ENCODE measurements at regions not wholly inside any gene's neighbourhood (a gene's known extent, or its start where the extent isn't known, plus 50 kb on each side); places are given as distances from the start of the nearest gene placed in this dataset.

- POLR2A ChIA-PET, result no interaction called here
- no peak overlapping the region for H3K4me3 ChIP-seq (ENCODE audit: low read depth, low read length)
- H3K9me3 ChIP-seq (ENCODE audit: control insufficient read depth, insufficient read depth, low read length), result no peaks in the 10 kb centered on the region
- CTCF ChIA-PET, result no interaction called here
- no peaks in the 10 kb centered on the region for H3K27me3 ChIP-seq (ENCODE audit: control insufficient read depth, insufficient read depth, low read length)
- no peak overlapping the region for H3K27ac ChIP-seq (ENCODE audit: low read depth, low read length)
- DNase-seq (ENCODE audit: low read depth, low spot score), result no peak
- TF ChIP-seq CTCF (IDR thresholded peaks at IDR 0.05; ENCODE audit: low read depth, low read length), result no peak
Measured at GRCh38 chr6:92688342-92688741, 731.0 kb downstream of the EPHA7 start.

- Histone ChIP-seq H3K27ac (ENCODE audit: low read depth, low read length) (no peak overlapping the region), H3K4me3 (ENCODE audit: low read depth, low read length) (no peak overlapping the region), H3K9me3 (ENCODE audit: control insufficient read depth, insufficient read depth, low read length) (no peaks in the 10 kb centered on the region), H3K27me3 (ENCODE audit: control insufficient read depth, insufficient read depth, low read length) (no peaks in the 10 kb centered on the region)
- no peak for DNase-seq (ENCODE audit: low read depth, low spot score)
- no peak for TF ChIP-seq CTCF (IDR thresholded peaks at IDR 0.05; ENCODE audit: low read depth, low read length)
- CTCF ChIA-PET, result no interaction called here
- POLR2A ChIA-PET, result no interaction called here
Measured at GRCh38 chr6:92687278-92687677, 732.1 kb downstream of the EPHA7 start.

GRCh38 chr6:92684386-92684785 is 735.0 kb downstream of the EPHA7 start:
- no peak for TF ChIP-seq CTCF (IDR thresholded peaks at IDR 0.05; ENCODE audit: low read depth, low read length)
- no peaks in the 10 kb centered on the region for H3K27me3 ChIP-seq (ENCODE audit: control insufficient read depth, insufficient read depth, low read length)
- no peak overlapping the region for H3K4me3 ChIP-seq (ENCODE audit: low read depth, low read length)
- ChIA-PET POLR2A (no interaction called here), CTCF (no interaction called here)
- no peaks in the 10 kb centered on the region for H3K9me3 ChIP-seq (ENCODE audit: control insufficient read depth, insufficient read depth, low read length)
- no peak overlapping the region for H3K27ac ChIP-seq (ENCODE audit: low read depth, low read length)
- DNase-seq (ENCODE audit: low read depth, low spot score), result no peak

- Histone ChIP-seq H3K27ac (ENCODE audit: low read depth, low read length) (no peak overlapping the region), H3K9me3 (ENCODE audit: control insufficient read depth, insufficient read depth, low read length) (no peaks in the 10 kb centered on the region), H3K4me3 (ENCODE audit: low read depth, low read length) (no peak overlapping the region), H3K27me3 (ENCODE audit: control insufficient read depth, insufficient read depth, low read length) (no peaks in the 10 kb centered on the region)
- ChIA-PET POLR2A (no interaction called here), CTCF (no interaction called here)
- TF ChIP-seq CTCF (IDR thresholded peaks at IDR 0.05; ENCODE audit: low read depth, low read length), result no peak
- DNase-seq (ENCODE audit: low read depth, low spot score), result no peak
Measured at GRCh38 chr6:92683748-92684147, 735.6 kb downstream of the EPHA7 start.

GRCh38 chr6:92682516-92683398 is 736.6 kb downstream of the EPHA7 start:
- H3K27ac ChIP-seq (ENCODE audit: low read depth, low read length), result no peak overlapping the region
- no peak for DNase-seq (ENCODE audit: low read depth, low spot score)
- no peaks in the 10 kb centered on the region for H3K27me3 ChIP-seq (ENCODE audit: control insufficient read depth, insufficient read depth, low read length)
- no peaks in the 10 kb centered on the region for H3K9me3 ChIP-seq (ENCODE audit: control insufficient read depth, insufficient read depth, low read length)
- no peak for TF ChIP-seq CTCF (IDR thresholded peaks at IDR 0.05; ENCODE audit: low read depth, low read length)
- ChIA-PET POLR2A (no interaction called here), CTCF (no interaction called here)
- no peak overlapping the region for H3K4me3 ChIP-seq (ENCODE audit: low read depth, low read length)

Data from AG04450 (cell line).